ENCODE measurements at regions not wholly inside any gene's neighbourhood (a gene's known extent, or its start where the extent isn't known, plus 50 kb on each side); places are given as distances from the start of the nearest gene placed in this dataset.

DNA sequence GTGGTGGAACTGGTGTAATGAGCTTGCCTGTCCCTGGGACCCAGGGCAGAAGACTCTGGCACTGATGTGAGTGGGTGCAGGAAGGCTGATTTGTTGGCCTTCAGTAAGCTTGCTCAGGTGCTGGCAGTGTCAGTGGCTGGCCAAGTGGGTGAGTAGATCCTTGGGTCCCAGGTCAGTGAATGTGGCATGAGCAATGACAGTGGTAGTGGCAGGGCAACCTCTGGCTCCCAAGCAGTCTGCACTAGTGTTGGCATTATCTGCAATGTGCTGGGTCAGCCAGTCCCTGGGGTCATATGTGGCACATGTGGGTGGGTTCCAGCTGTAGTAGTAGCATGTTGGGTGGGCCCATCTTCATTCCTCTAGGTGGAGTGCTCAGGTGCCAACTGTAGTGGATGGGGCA, 640.9 kb upstream of the GRM3 start:
- Mint-ChIP-seq H3K4me1 (ENCODE audit: low read depth) (no peaks in the 10 kb centered on the region), H3K27ac (ENCODE audit: unreplicated experiment) (no peak overlapping the region), H3K9me3 (ENCODE audit: low read depth) (peaks cover 25% of the 10 kb centered on the region), H3K36me3 (ENCODE audit: low read depth) (no peaks in the 10 kb centered on the region), H3K27me3 (ENCODE audit: low read depth) (peaks cover 5% of the 10 kb centered on the region), H3K4me3 (ENCODE audit: unreplicated experiment) (no peak overlapping the region)
- TF ChIP-seq, protein P1, sequence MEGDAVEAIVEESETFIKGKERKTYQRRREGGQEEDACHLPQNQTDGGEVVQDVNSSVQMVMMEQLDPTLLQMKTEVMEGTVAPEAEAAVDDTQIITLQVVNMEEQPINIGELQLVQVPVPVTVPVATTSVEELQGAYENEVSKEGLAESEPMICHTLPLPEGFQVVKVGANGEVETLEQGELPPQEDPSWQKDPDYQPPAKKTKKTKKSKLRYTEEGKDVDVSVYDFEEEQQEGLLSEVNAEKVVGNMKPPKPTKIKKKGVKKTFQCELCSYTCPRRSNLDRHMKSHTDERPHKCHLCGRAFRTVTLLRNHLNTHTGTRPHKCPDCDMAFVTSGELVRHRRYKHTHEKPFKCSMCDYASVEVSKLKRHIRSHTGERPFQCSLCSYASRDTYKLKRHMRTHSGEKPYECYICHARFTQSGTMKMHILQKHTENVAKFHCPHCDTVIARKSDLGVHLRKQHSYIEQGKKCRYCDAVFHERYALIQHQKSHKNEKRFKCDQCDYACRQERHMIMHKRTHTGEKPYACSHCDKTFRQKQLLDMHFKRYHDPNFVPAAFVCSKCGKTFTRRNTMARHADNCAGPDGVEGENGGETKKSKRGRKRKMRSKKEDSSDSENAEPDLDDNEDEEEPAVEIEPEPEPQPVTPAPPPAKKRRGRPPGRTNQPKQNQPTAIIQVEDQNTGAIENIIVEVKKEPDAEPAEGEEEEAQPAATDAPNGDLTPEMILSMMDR (IDR thresholded peaks at IDR 0.05) = no peak
- peak; percentile 41 for DNase-seq (ENCODE audit: low spot score)

DNA sequence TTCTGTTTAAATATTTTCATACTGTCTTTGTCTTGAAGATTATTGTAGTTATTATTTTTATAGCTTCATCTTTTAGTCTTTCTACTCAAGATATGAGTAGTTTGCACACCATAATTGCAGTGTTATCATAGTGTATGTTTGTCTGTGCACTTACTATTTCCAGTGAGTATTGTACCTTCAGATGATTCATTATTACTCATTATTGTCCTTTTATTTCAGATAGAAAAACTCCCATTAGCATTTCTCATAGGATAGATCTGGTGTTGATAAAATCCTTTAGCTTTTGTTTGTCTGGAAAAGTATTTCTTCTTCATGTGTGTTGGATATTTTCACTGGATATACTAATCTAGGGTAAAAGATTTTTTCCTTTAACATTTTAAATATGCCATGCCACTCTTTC, 646.2 kb upstream of the GRM3 start:
- Mint-ChIP-seq H3K4me3 (ENCODE audit: unreplicated experiment) (no peak overlapping the region), H3K36me3 (ENCODE audit: low read depth) (no peaks in the 10 kb centered on the region), H3K9me3 (ENCODE audit: low read depth) (peaks cover 24% of the 10 kb centered on the region), H3K4me1 (ENCODE audit: low read depth) (no peaks in the 10 kb centered on the region), H3K27me3 (ENCODE audit: low read depth) (peaks cover 6% of the 10 kb centered on the region), H3K27ac (ENCODE audit: unreplicated experiment) (no peak overlapping the region)
- TF ChIP-seq, protein P1 (IDR thresholded peaks at IDR 0.05) = no peak
- no peak for DNase-seq (ENCODE audit: low spot score)

DNA sequence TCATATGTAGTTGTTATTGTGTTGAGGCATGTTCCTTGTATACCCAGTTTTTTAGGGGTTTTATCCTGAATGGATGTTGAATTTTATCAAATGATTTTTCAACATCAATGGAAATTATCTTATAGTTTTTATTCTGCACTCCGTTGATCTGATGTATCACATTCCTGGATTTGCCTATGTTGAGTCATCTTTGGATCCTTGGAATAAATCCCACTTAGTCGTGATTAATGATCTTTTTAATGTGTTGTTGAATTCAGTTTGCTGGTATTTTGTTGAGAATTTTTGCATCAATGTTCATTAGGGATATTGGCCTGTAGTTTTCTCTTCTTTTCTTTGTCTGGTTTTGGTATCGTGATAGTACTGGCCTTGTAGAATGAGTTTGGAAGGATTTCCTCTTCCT, 648.6 kb upstream of the GRM3 start:
- TF ChIP-seq, protein P1 (IDR thresholded peaks at IDR 0.05) = no peak
- Mint-ChIP-seq H3K27ac (ENCODE audit: unreplicated experiment) (no peak overlapping the region), H3K9me3 (ENCODE audit: low read depth) (peaks cover 9% of the 10 kb centered on the region), H3K27me3 (ENCODE audit: low read depth) (peaks cover 6% of the 10 kb centered on the region), H3K4me3 (ENCODE audit: unreplicated experiment) (no peak overlapping the region), H3K4me1 (ENCODE audit: low read depth) (no peaks in the 10 kb centered on the region), H3K36me3 (ENCODE audit: low read depth) (no peaks in the 10 kb centered on the region)
- DNase-seq (ENCODE audit: low spot score) = no peak

DNA sequence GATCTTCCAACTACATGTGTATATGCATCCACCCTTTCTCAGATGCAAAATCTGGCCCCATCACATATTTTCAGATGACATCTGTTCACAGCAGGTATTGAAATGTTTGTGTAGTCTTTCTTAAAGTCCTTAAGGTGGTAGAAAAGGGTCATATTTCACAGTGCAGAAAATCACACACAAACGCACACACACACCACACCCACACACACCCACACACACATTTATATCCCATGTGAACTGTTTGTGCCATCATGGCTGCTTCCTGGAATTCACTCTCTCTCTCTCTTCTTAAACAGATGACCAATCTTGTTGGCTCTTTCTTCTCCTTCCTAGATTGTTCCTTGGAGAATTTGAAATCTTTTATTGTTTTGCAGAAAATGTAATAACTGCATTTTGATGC, 663.0 kb upstream of the GRM3 start:
- Mint-ChIP-seq H3K27ac (ENCODE audit: unreplicated experiment) (no peak overlapping the region), H3K36me3 (ENCODE audit: low read depth) (no peaks in the 10 kb centered on the region)

DNA sequence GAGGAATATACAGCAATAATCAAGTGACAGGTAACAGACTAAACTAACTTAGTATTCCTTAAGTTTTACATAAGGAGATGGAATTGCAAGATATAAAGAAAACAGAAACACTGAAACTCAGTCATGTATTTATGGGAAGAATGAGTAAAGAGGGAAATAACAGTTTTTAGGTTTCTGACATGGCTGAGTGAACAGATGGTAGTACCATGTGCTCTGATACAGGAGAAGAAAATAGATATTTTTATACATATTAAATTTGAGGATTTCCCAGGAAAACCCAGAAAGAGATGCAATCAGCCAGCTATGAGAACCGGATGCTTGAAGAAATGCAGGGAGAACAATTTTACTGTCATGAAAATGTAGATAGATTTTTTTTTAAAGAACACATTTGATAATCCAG, 669.5 kb upstream of the GRM3 start:
- Mint-ChIP-seq H3K9me3 (ENCODE audit: low read depth) (no peaks in the 10 kb centered on the region), H3K4me3 (ENCODE audit: unreplicated experiment) (no peak overlapping the region), H3K36me3 (ENCODE audit: low read depth) (no peaks in the 10 kb centered on the region), H3K4me1 (ENCODE audit: low read depth) (no peaks in the 10 kb centered on the region), H3K27me3 (ENCODE audit: low read depth) (peaks cover 5% of the 10 kb centered on the region), H3K27ac (ENCODE audit: unreplicated experiment) (no peak overlapping the region)
- no peak for DNase-seq (ENCODE audit: low spot score)
- TF ChIP-seq, protein P1 (IDR thresholded peaks at IDR 0.05) = no peak

More for the DNA sequence above, 663.0 kb upstream of the GRM3 start:
- H3K4me1 Mint-ChIP-seq (ENCODE audit: low read depth) = no peaks in the 10 kb centered on the region
- H3K27me3 Mint-ChIP-seq (ENCODE audit: low read depth) = peaks cover 10% of the 10 kb centered on the region
- DNase-seq (ENCODE audit: low spot score) = no peak
- H3K4me3 Mint-ChIP-seq (ENCODE audit: unreplicated experiment) = no peak overlapping the region
- H3K9me3 Mint-ChIP-seq (ENCODE audit: low read depth) = no peaks in the 10 kb centered on the region
- TF ChIP-seq, protein P1 (IDR thresholded peaks at IDR 0.05) = no peak
